Smooth muscle cell (in vitro differentiated cells): ENCODE measurements at regions not wholly inside any gene's neighbourhood (a gene's known extent, or its start where the extent isn't known, plus 50 kb on each side); places are given as distances from the start of the nearest gene placed in this dataset.
A peak's percentile ranks its signal among the peaks of the same experiment; 100 is the strongest.
"Not testable (repeated sequence)": the region's sequence is repeated elsewhere in the genome, so short reads cannot be mapped to it uniquely, and the experiment has no call there.

ENCODE experiments used
- DNase-seq: peaks from one replicate; lab custom pipeline; 2025; ENCODE audit not compliant: unreplicated experiment; lab: John Stamatoyannopoulos, UW
- H2AFZ ChIP-seq: fragments of 200-600 bp; sonication (generic); 2 replicates; pipeline ENCODE4 v1.6.0; 2016; ENCODE audit warnings: antibody characterized with exemption, low read depth, mild to moderate bottlenecking
- H3F3A ChIP-seq: fragments of 200-600 bp; sonication (generic); 2 replicates; pipeline ENCODE4 v1.6.0; 2017; ENCODE audit warnings: antibody characterized with exemption, low read depth
- H3K27ac ChIP-seq: fragments of 200-600 bp; sonication (generic); 2 replicates; pipeline ENCODE4 v1.5.1; 2016; ENCODE audit warnings: low read depth, mild to moderate bottlenecking
- H3K27me3 ChIP-seq: fragments of 200-600 bp; sonication (generic); 2 replicates; pipeline ENCODE4 v1.6.1; 2016; ENCODE audit warnings: low read depth, mild to moderate bottlenecking
- H3K36me3 ChIP-seq: fragments of 200-600 bp; sonication (generic); 2 replicates; pipeline ENCODE4 v1.5.1; 2016; ENCODE audit warnings: low read depth
- H3K4me1 ChIP-seq: fragments of 200-600 bp; sonication (generic); 2 replicates; pipeline ENCODE4 v1.5.1; 2016; ENCODE audit warnings: low read depth
- H3K4me2 ChIP-seq: fragments of 200-600 bp; sonication (generic); 2 replicates; pipeline ENCODE4 v1.6.0; 2016; ENCODE audit warnings: mild to moderate bottlenecking
- H3K4me3 ChIP-seq: fragments of 200-600 bp; sonication (generic); 2 replicates; pipeline ENCODE4 v1.5.1; 2016; ENCODE audit warnings: mild to moderate bottlenecking
- H3K79me2 ChIP-seq: fragments of 200-600 bp; sonication (generic); 2 replicates; pipeline ENCODE4 v1.6.0; 2016; ENCODE audit warnings: low read depth, mild to moderate bottlenecking
- H3K9ac ChIP-seq: fragments of 200-600 bp; sonication (generic); 2 replicates; pipeline ENCODE4 v1.6.0; 2016; ENCODE audit warnings: low read depth
- H3K9me3 ChIP-seq: fragments of 200-600 bp; sonication (generic); replicated peaks from 2 replicates; pipeline ENCODE4 v1.5.1; 2016; ENCODE audit warnings: low read depth
- H4K20me1 ChIP-seq: fragments of 200-600 bp; sonication (generic); 2 replicates; pipeline ENCODE4 v1.6.0; 2016; ENCODE audit warnings: low read depth
- CTCF ChIP-seq: fragments of 200-600 bp; sonication (generic); IDR thresholded peaks from 2 replicates; pipeline ENCODE4 v1.5.1; 2017; ENCODE audit warnings: borderline replicate concordance, mild to moderate bottlenecking, antibody characterized with exemption; ENCODE audit not compliant: insufficient read depth, poor library complexity, severe bottlenecking
- WGBS: methylation state at CpG from one replicate; pipeline ENCODE4 v1.1.7; 2016; ENCODE audit warnings: low lambda C conversion rate; 5-methylcytosine and 5-hydroxymethylcytosine counted together

GRCh38 chr13:33678906-33679657 lies 138.9 kb upstream of the RFC3 start:
- peak overlapping the region; percentile 22 for H3K27ac ChIP-seq
- no peak overlapping the region for H3K9ac ChIP-seq
- DNase-seq = no peak

GRCh38 chr13:33679658-33680012 lies 138.3 kb upstream of the RFC3 start:
- Histone ChIP-seq H3F3A (no peaks in the 10 kb centered on the region), H3K4me1 (no peaks in the 10 kb centered on the region), H3K27ac (peak overlapping the region; percentile 22), H2AFZ (peak overlapping the region; percentile 54), H3K27me3 (no peaks in the 10 kb centered on the region), H3K9ac (no peak overlapping the region), H4K20me1 (no peaks in the 10 kb centered on the region), H3K9me3 (no peaks in the 10 kb centered on the region), H3K79me2 (no peaks in the 10 kb centered on the region), H3K4me2 (no peak overlapping the region), H3K4me3 (no peak overlapping the region), H3K36me3 (no peaks in the 10 kb centered on the region)
- no peak for DNase-seq
- 100% methylated on average over 1 of the region's 1 CpG for WGBS
- TF ChIP-seq CTCF = no peak

More at GRCh38 chr13:33678906-33679657, 138.9 kb upstream of the RFC3 start:
- Histone ChIP-seq H3F3A (no peaks in the 10 kb centered on the region), H3K9me3 (no peaks in the 10 kb centered on the region), H3K4me2 (no peak overlapping the region), H4K20me1 (no peaks in the 10 kb centered on the region), H3K4me1 (no peaks in the 10 kb centered on the region), H3K4me3 (peak overlapping the region; percentile 2), H3K79me2 (no peaks in the 10 kb centered on the region), H3K27me3 (no peaks in the 10 kb centered on the region), H3K36me3 (no peaks in the 10 kb centered on the region), H2AFZ (peak overlapping the region; percentile 54)
- WGBS = 66% methylated on average over 11 of the region's 11 CpGs
- no peak for TF ChIP-seq CTCF

DNA sequence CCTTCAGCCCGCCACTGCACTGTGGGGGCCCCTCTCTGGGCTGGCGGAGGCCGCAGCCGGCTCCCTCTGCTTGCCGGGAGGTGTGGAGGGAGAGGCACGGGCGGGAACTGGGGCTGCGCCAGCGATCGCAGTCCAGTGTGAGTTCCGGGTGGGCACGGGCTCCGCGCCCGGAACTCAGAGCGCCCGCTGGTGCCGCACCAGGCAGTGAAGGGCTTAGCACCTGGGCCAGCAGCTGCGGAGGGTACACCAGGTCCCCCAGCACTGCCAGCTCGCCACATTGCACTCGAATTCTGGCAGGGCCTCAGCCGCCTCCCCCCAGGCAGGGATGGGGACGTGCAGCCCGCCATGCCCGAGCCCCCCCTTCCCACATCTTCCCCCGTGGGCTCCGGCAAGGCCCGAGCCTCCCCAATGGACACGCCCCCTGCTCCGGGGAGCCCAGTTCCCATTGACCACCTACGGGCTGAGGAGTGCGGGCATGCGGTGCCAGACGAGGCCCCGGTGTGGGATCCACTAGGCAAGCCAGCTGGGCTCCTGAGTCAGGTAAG lies 135.9 kb upstream of the RFC3 start:
- Histone ChIP-seq H3K9ac (no peak overlapping the region), H3K4me2 (no peak overlapping the region), H3K79me2 (no peaks in the 10 kb centered on the region), H3K27ac (no peak overlapping the region), H3F3A (no peaks in the 10 kb centered on the region), H3K27me3 (no peaks in the 10 kb centered on the region), H3K36me3 (no peaks in the 10 kb centered on the region), H2AFZ (no peak overlapping the region), H3K4me3 (no peak overlapping the region), H3K4me1 (no peaks in the 10 kb centered on the region), H3K9me3 (no peaks in the 10 kb centered on the region), H4K20me1 (no peaks in the 10 kb centered on the region)
- WGBS = 97% methylated on average over 32 of the region's 35 CpGs
- DNase-seq = no peak
- no peak for TF ChIP-seq CTCF

DNA sequence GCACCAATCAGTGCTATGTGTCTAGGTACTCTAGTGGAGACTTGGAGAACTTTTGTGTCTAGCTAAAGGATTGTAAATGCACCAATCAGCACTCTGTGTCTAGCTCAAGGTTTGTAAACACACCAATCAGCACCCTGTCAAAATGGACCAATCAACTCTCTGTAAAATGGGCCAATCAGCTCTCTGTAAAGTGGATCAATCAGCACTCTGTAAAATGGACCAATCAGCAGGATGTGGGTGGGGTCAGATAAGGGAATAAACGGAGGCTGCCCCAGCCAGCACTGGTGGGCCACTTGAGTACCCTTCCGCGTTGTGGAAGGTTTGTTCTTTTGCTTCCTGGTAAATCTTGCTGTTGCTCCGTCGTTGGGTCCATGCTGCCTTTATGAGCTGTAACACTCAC lies 135.3 kb upstream of the RFC3 start:
- H3K4me2 ChIP-seq, H2AFZ ChIP-seq, H3K27ac ChIP-seq, DNase-seq, H3F3A ChIP-seq, H3K79me2 ChIP-seq, H3K36me3 ChIP-seq, H3K27me3 ChIP-seq, H4K20me1 ChIP-seq, H3K4me1 ChIP-seq, H3K9ac ChIP-seq, H3K9me3 ChIP-seq, H3K4me3 ChIP-seq: not testable (repeated sequence)
- WGBS = 96% methylated on average over 5 of the region's 5 CpGs
